Esophagus squamous epithelium (tissue), 5 donors: ENCODE measurements at regions not wholly inside any gene's neighbourhood (a gene's known extent, or its start where the extent isn't known, plus 50 kb on each side); places are given as distances from the start of the nearest gene placed in this dataset.

ENCODE experiments used
- DNase-seq: peaks from one replicate; lab custom pipeline; 2025; lab: John Stamatoyannopoulos, UW
- H3K27ac ChIP-seq, 4 donors: fragments of 200-600 bp; sonication (generic); one replicate each; pipeline ENCODE4 v1.5.1; 2016 to 2019; ENCODE audit warnings: mild to moderate bottlenecking in 1 of 4
- H3K27me3 ChIP-seq, 4 donors: fragments of 200-600 bp; sonication (generic); 1 replicate in 3 of 4; 2 replicates in 1 of 4; pipeline versions ENCODE4 v1.5.1 to v1.6.0; 2017 to 2021; ENCODE audit warnings: antibody characterized with exemption in 1 of 4
- H3K36me3 ChIP-seq, 3 donors: fragments of 200-600 bp; sonication (generic); one replicate each; pipeline ENCODE4 v1.5.1; 2016 to 2019
- H3K4me1 ChIP-seq, 3 donors: fragments of 200-600 bp; sonication (generic); one replicate each; pipeline ENCODE4 v1.5.1; 2017 to 2019
- H3K4me3 ChIP-seq, 4 donors: fragments of 200-600 bp; sonication (generic); 1 replicate in 3 of 4; 2 replicates in 1 of 4; pipeline ENCODE4 v1.5.1; 2016 to 2019; ENCODE audit warnings: mild to moderate bottlenecking in 2 of 4, moderate library complexity in 1 of 4
- H3K9me3 ChIP-seq, 3 donors: fragments of 200-600 bp; sonication (generic); one replicate each; pipeline ENCODE4 v1.5.1; 2016 to 2019
- CTCF ChIP-seq, 6 experiments: fragments of 450-650 bp in 4 of 6; fragments of 200-600 bp in 2 of 6; sonication (generic) in 2 of 6; IDR thresholded peaks; one replicate each; pipeline ENCODE4 v1.5.1; 2016 to 2019; ENCODE audit warnings: antibody characterized with exemption in 6 of 6, mild to moderate bottlenecking in 4 of 6, moderate library complexity in 4 of 6
- POLR2A ChIP-seq, 4 donors: fragments of 450-650 bp; IDR thresholded peaks; one replicate each; pipeline ENCODE4 v1.6.1; 2017; ENCODE audit warnings: antibody characterized with exemption in 4 of 4, mild to moderate bottlenecking in 4 of 4, moderate library complexity in 3 of 4
- WGBS, 2 donors: methylation state at CpG; one replicate each; pipeline ENCODE4 v1.1.5; 2018; 5-methylcytosine and 5-hydroxymethylcytosine counted together
- intact Hi-C: fragments of 100-400 bp; cut with DNase I; formaldehyde crosslinking; loops from one replicate; pipeline ENCODE4 v1.15.0; 2022
- donor health status: DM: yes; HTN: yes; CAD: no.

GRCh38 chr18:25817546-25818237 is 272.7 kb downstream of the SS18 start:
- intact Hi-C loops = no loop called here
- no peak for DNase-seq
- TF ChIP-seq POLR2A (IDR thresholded peaks at IDR 0.05) (no peak), CTCF (IDR thresholded peaks at IDR 0.05) (no peak)
- Histone ChIP-seq H3K36me3 (no peaks in the 10 kb centered on the region), H3K27ac (no peak overlapping the region), H3K4me3 (no peak overlapping the region), H3K4me1 (no peaks in the 10 kb centered on the region), H3K9me3 (no peaks in the 10 kb centered on the region), H3K27me3 (no peaks in the 10 kb centered on the region)
- 61 to 63% methylated on average over 5 of the region's 5 CpGs for WGBS, 2 donors

GRCh38 chr18:25815659-25816058 is 274.8 kb downstream of the SS18 start:
- Histone ChIP-seq H3K27me3 (no peaks in the 10 kb centered on the region), H3K36me3 (no peaks in the 10 kb centered on the region), H3K27ac (no peak overlapping the region), H3K4me1 (no peaks in the 10 kb centered on the region), H3K4me3 (no peak overlapping the region), H3K9me3 (no peaks in the 10 kb centered on the region)
- 71 to 81% methylated on average over 2 of the region's 3 CpGs for WGBS, 2 donors
- TF ChIP-seq POLR2A (IDR thresholded peaks at IDR 0.05) (no peak), CTCF (IDR thresholded peaks at IDR 0.05) (no peak)
- intact Hi-C loops = no loop called here
- no peak for DNase-seq

DNA sequence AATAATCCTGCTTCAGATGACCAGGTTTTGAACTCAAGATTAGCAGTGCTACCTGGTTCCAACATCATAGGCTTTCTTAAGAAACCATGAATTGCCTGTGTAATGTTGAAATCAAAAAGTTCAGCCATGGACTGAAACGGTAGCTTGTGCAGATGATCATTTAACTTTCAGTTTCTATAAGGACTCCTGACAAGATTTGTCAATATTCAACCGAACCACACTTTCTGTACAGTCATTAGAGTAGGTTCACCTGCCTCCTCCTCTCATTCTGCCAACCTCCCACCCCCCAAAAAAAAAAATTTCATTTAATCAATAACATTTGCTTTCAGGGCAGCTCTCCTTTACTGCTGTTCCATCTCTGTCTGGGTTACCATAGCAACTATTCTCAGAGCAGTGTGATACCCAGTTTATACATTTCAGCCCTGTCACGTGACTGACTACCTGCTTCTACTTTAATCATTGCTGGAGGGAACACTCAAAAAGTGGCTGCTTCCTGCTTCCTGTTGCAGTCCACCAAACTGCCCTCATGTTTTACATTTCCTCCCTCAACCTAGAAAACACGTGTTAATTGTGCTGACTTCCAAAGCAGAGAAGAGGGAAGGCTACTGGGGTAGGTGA is 275.5 kb downstream of the SS18 start:
- H3K27ac ChIP-seq = no peak overlapping the region
- no peak overlapping the region for H3K4me3 ChIP-seq
- H3K36me3 ChIP-seq = no peaks in the 10 kb centered on the region
- H3K27me3 ChIP-seq = no peaks in the 10 kb centered on the region
- WGBS, 2 donors = 57 to 62% methylated on average over 4 of the region's 4 CpGs
- H3K9me3 ChIP-seq = no peaks in the 10 kb centered on the region
- no peak for DNase-seq
- no peaks in the 10 kb centered on the region for H3K4me1 ChIP-seq
- TF ChIP-seq CTCF (IDR thresholded peaks at IDR 0.05) (no peak), POLR2A (IDR thresholded peaks at IDR 0.05) (no peak)
- intact Hi-C loops = no loop called here

DNA sequence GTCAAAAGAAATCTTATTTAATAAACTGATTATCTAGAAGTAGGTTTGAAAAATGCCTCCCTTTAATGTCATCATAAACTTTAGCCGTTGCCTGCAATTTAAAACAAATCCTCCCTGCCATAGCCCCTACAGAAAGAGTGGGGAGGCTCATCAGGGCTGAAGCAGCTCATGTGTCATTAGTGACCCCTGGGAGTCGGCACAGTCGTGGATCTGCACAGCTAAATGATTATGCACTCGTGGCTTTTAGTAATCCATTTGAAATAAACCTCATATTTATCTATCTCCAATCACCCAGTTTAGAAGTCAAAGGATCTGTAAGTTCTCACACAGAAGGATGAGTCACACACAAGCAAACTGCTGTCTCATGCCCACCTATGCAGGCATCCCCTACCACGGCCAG is 277.3 kb downstream of the SS18 start:
- Histone ChIP-seq H3K4me1 (no peaks in the 10 kb centered on the region), H3K36me3 (no peaks in the 10 kb centered on the region), H3K4me3 (no peak overlapping the region), H3K9me3 (no peaks in the 10 kb centered on the region), H3K27ac (no peak overlapping the region), H3K27me3 (no peaks in the 10 kb centered on the region)
- no peak for TF ChIP-seq CTCF (IDR thresholded peaks at IDR 0.05)
- no peak for TF ChIP-seq POLR2A (IDR thresholded peaks at IDR 0.05)
- WGBS, 2 donors = 47 to 71% methylated on average over 3 to 5 of the region's 5 CpGs
- intact Hi-C loops = no loop called here
- DNase-seq = no peak

- H3K9me3 ChIP-seq = no peaks in the 10 kb centered on the region
- H3K36me3 ChIP-seq = no peaks in the 10 kb centered on the region
- H3K27me3 ChIP-seq = no peaks in the 10 kb centered on the region
- DNase-seq = no peak
- WGBS, 2 donors = 78 to 87% methylated on average over 3 of the region's 3 CpGs
- H3K4me1 ChIP-seq = no peaks in the 10 kb centered on the region
- H3K4me3 ChIP-seq = no peak overlapping the region
- H3K27ac ChIP-seq = no peak overlapping the region
- no peak for TF ChIP-seq POLR2A (IDR thresholded peaks at IDR 0.05)
- intact Hi-C loops = no loop called here
Measured at GRCh38 chr18:25810736-25811135, 279.7 kb downstream of the SS18 start.
